Ovary (tissue), 7 donors: ENCODE measurements at regions not wholly inside any gene's neighbourhood (a gene's known extent, or its start where the extent isn't known, plus 50 kb on each side); places are given as distances from the start of the nearest gene placed in this dataset.
A peak's percentile ranks its signal among the peaks of the same experiment; 100 is the strongest.

ENCODE experiments used
- DNase-seq, 5 donors: peaks; one replicate each; pipeline ENCODE4 v3.0.0-alpha.2; 2019 to 2020
- H3K27ac ChIP-seq, 2 donors: fragments of 200-600 bp; one replicate each; pipeline versions ENCODE4 v1.5.1 to v1.8.0; 2019 to 2022
- H3K27me3 ChIP-seq: fragments of 200-600 bp; one replicate; pipeline ENCODE4 v1.8.0; 2022
- H3K36me3 ChIP-seq: fragments of 200-600 bp; sonication (generic); one replicate; pipeline ENCODE4 v1.5.1; 2019
- H3K4me1 ChIP-seq: one replicate; pipeline ENCODE4 v1.8.1; 2013; ENCODE audit warnings: mild to moderate bottlenecking, moderate library complexity; ENCODE audit not compliant: insufficient read depth
- H3K4me3 ChIP-seq: fragments of 200-600 bp; sonication (generic); one replicate; pipeline ENCODE4 v1.5.1; 2017
- H3K9me3 ChIP-seq, 2 donors: fragments of 200-600 bp in 1 of 2; sonication (generic) in 1 of 2; one replicate each; pipeline versions ENCODE4 v1.5.1 to v1.8.1; 2013 to 2019; ENCODE audit warnings: mild to moderate bottlenecking in 1 of 2, moderate library complexity in 1 of 2
- CTCF ChIP-seq, 3 donors: fragments of 450-650 bp in 2 of 3; fragments of 200-600 bp in 1 of 3; IDR thresholded peaks; one replicate each; pipeline versions ENCODE4 v1.5.1 to v1.8.0; 2016 to 2022; ENCODE audit warnings: antibody characterized with exemption in 3 of 3, mild to moderate bottlenecking in 1 of 3
- EP300 ChIP-seq: sonication (generic); formaldehyde crosslinking; IDR thresholded peaks from one replicate; pipeline ENCODE4 v1.6.1; 2017; ENCODE audit warnings: antibody characterized with exemption
- POLR2A ChIP-seq: fragments of 450-650 bp; IDR thresholded peaks from one replicate; pipeline ENCODE4 v1.6.1; 2017; ENCODE audit warnings: antibody characterized with exemption, mild to moderate bottlenecking, moderate library complexity
- WGBS, 3 donors: extraction: QIAGEN DNeasy Blood & Tissue Kit in 1 of 3; methylation state at CpG; one replicate each; pipeline versions ENCODE4 v1.1.5 to v1.1.7; 2013 to 2017; 5-methylcytosine and 5-hydroxymethylcytosine counted together
- intact Hi-C, 4 donors: fragments of 100-400 bp; cut with DNase I; formaldehyde crosslinking; loops; one replicate each; pipeline versions ENCODE4 v1.11.0 to v1.15.1; 2022 to 2023
- donor health status: DM: no; HTN: no; CAD: no; lungs with moderate emphysema.
- donor health status: DM: no; HTN: no; CAD: no.
- donor health status: Bipolar disorder and iron deficiency.
- donor health status: DM: no; HTN: no; CAD: no.
- donor health status: DM: yes; HTN: yes; CAD: no.

GRCh38 chr15:29934251-29934650 lies 112.0 kb upstream of the TJP1 start:
- WGBS, 3 donors = 77 to 82% (median 79%) methylated on average over 2 of the region's 2 CpGs
- TF ChIP-seq POLR2A = no peak
- no peak for TF ChIP-seq CTCF (IDR thresholded peaks at IDR 0.05)
- no peak for TF ChIP-seq EP300
- no peaks in the 10 kb centered on the region for H3K9me3 ChIP-seq
- intact Hi-C loops = no loop called here
- no peak for DNase-seq
- no peaks in the 10 kb centered on the region for H3K27me3 ChIP-seq
- H3K4me3 ChIP-seq = no peak overlapping the region
- no peak overlapping the region for H3K27ac ChIP-seq
- no peaks in the 10 kb centered on the region for H3K36me3 ChIP-seq
- no peaks in the 10 kb centered on the region for H3K4me1 ChIP-seq

GRCh38 chr15:29933042-29933803 lies 111.0 kb upstream of the TJP1 start:
- no peak overlapping the region for H3K4me3 ChIP-seq
- TF ChIP-seq POLR2A = no peak

DNA sequence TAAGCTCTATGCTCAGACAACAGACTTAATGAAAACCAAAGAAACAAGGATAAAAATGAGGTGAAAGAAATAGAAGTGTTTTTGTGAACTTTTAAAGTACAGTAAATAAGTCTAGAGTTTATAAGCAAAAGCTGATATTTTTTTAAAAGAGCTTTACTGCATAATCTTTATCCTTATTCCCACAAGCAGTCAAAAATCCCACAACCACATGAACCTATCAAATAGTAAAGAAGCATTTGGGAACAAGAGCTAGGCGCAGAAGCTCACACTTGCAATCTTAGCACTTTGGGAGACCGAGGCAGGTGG lies 103.8 kb upstream of the TJP1 start:
- Histone ChIP-seq H3K27me3 (peaks cover 3% of the 10 kb centered on the region), H3K36me3 (no peaks in the 10 kb centered on the region), H3K27ac (no peak overlapping the region), H3K4me3 (no peak overlapping the region), H3K9me3 (no peaks in the 10 kb centered on the region), H3K4me1 (peaks cover 6% of the 10 kb centered on the region)
- no peak for DNase-seq
- 92 to 96% (median 94%) methylated on average over 2 of the region's 2 CpGs for WGBS, 3 donors
- TF ChIP-seq POLR2A (no peak), EP300 (no peak), CTCF (IDR thresholded peaks at IDR 0.05) (no peak)
- intact Hi-C loops = loop anchor here in 2 of 4 donors (5.0 to 10.0 kb wide), 2 partner anchors 179 to 181 kb away; no protein-coding TSS in a partner anchor

More at GRCh38 chr15:29933042-29933803, 111.0 kb upstream of the TJP1 start:
- H3K4me1 ChIP-seq = no peaks in the 10 kb centered on the region
- 48 to 74% (median 68%) methylated on average over 3 of the region's 3 CpGs for WGBS, 3 donors
- no peaks in the 10 kb centered on the region for H3K27me3 ChIP-seq
- no peak for DNase-seq
- intact Hi-C loops = no loop called here
- no peak overlapping the region for H3K27ac ChIP-seq
- no peaks in the 10 kb centered on the region for H3K36me3 ChIP-seq
- no peaks in the 10 kb centered on the region for H3K9me3 ChIP-seq

DNA sequence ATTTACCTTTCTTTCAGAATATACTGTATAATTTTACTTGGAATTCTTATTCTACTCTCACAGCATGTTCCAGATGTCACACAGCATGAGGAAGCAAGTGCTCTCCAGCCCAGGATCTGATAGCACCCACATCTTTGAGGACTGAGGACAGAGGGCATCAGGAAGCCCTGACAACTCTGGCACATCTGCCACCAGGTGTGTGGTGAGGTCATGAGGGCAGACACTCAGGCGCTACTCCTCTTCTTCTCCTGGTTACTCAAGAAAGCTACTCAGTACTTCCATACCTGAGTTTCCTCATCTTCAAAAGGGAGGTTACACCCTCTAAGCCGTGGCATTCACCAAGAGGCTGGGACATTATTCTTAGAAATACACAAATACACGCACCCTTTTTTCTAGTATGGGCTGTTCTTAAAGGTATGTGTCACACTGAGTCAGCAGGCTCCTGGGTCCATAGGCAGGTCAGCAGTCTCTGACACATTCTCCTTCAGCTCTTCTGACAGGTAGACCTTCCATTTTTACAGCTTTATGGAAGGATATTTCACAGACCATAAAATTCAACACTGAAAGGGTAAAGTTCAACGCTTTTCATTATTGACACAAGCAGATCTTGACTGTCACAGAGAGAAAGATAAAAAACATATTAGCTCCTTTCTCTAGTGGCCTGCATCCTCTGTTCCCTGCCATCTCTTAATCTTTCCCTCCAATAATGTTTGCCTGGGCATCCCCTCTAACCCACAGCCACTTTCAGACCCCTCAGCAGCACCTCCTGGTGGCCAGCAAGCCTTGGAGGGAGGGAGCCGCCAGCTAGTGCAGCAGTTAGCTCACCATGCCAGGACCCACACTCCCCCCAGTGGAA lies 103.2 kb upstream of the TJP1 start:
- Histone ChIP-seq H3K4me1 (peaks cover 6% of the 10 kb centered on the region), H3K36me3 (no peaks in the 10 kb centered on the region), H3K27me3 (peaks cover 3% of the 10 kb centered on the region), H3K9me3 (no peaks in the 10 kb centered on the region), H3K4me3 (no peak overlapping the region), H3K27ac (no peak overlapping the region)
- 74 to 83% (median 78%) methylated on average over 5 of the region's 5 CpGs for WGBS, 3 donors
- DNase-seq = peak; percentile 35 to 72 (median 53)
- intact Hi-C loops = loop anchor here in 2 of 4 donors (5.0 to 10.0 kb wide), 2 partner anchors 178 to 181 kb away; no protein-coding TSS in a partner anchor
- no peak for TF ChIP-seq EP300
- peak in 2 of 3 donors; percentile 31 to 44 for TF ChIP-seq CTCF (IDR thresholded peaks at IDR 0.05)
